ENCODE measurements at regions not wholly inside any gene's neighbourhood (a gene's known extent, or its start where the extent isn't known, plus 50 kb on each side); places are given as distances from the start of the nearest gene placed in this dataset.

- Mint-ChIP-seq H3K4me1 (ENCODE audit: low read depth, unreplicated experiment) (no peaks in the 10 kb centered on the region), H3K36me3 (ENCODE audit: insufficient read depth, unreplicated experiment) (no peaks in the 10 kb centered on the region), H3K27me3 (ENCODE audit: insufficient read depth, unreplicated experiment) (peaks cover 4% of the 10 kb centered on the region), H3K4me3 (ENCODE audit: unreplicated experiment) (no peak overlapping the region), H3K9me3 (ENCODE audit: unreplicated experiment) (peaks cover 22% of the 10 kb centered on the region), H3K27ac (ENCODE audit: unreplicated experiment) (no peak overlapping the region)
- no peaks in the 10 kb centered on the region for H3K27me3 ChIP-seq (replicated peaks; ENCODE audit: control insufficient read depth, insufficient read depth, low read length)
- ChIA-PET POLR2A (no interaction called here), CTCF (interaction anchor here (0.6 kb wide), 1 partner anchor 430 kb away, joined by 3 read pairs; no protein-coding TSS in a partner anchor)
- H3K4me1 ChIP-seq = no peaks in the 10 kb centered on the region
- no peak overlapping the region for H3K4me3 ChIP-seq (ENCODE audit: low read depth, low read length)
- BruUV-seq (replicated peaks) = no TSS peak
- DNase-seq = no peak
- no peak for TF ChIP-seq CTCF (IDR thresholded peaks at IDR 0.05; ENCODE audit: insufficient read depth in 1 of 2, low read depth in 1 of 2, low read length in 1 of 2, severe bottlenecking in 1 of 2, unreplicated experiment in 1 of 2)
- intact Hi-C loops (cut with micrococcal nuclease; ENCODE audit: unreplicated experiment) = no loop called here
- H3K36me3 ChIP-seq (ENCODE audit: control insufficient read depth, insufficient read depth, low read length) = no peaks in the 10 kb centered on the region
- no peaks in the 10 kb centered on the region; the same call in 1 of the 2 replicates for H3K9me3 ChIP-seq
These were observed 104.2 kb downstream of the EMX2 start for GRCh38 chr10:117646718-117647117.

GRCh38 chr10:117647306-117647705 is 104.8 kb downstream of the EMX2 start:
- Histone ChIP-seq H3K36me3 (ENCODE audit: control insufficient read depth, insufficient read depth, low read length) (no peaks in the 10 kb centered on the region), H3K9me3 (no peaks in the 10 kb centered on the region; the same call in 1 of the 2 replicates), H3K4me3 (ENCODE audit: low read depth, low read length) (no peak overlapping the region), H3K27me3 (replicated peaks; ENCODE audit: control insufficient read depth, insufficient read depth, low read length) (no peaks in the 10 kb centered on the region), H3K4me1 (no peaks in the 10 kb centered on the region)
- Mint-ChIP-seq H3K4me1 (ENCODE audit: low read depth, unreplicated experiment) (no peaks in the 10 kb centered on the region), H3K27ac (ENCODE audit: unreplicated experiment) (no peak overlapping the region), H3K4me3 (ENCODE audit: unreplicated experiment) (no peak overlapping the region), H3K27me3 (ENCODE audit: insufficient read depth, unreplicated experiment) (peaks cover 4% of the 10 kb centered on the region), H3K36me3 (ENCODE audit: insufficient read depth, unreplicated experiment) (no peaks in the 10 kb centered on the region), H3K9me3 (ENCODE audit: unreplicated experiment) (peaks cover 28% of the 10 kb centered on the region)
- intact Hi-C loops (cut with micrococcal nuclease; ENCODE audit: unreplicated experiment) = no loop called here
- ChIA-PET CTCF (interaction anchor here (0.6 kb wide), 1 partner anchor 431 kb away, joined by 3 read pairs; no protein-coding TSS in a partner anchor), POLR2A (no interaction called here)
- no peak for DNase-seq
- no TSS peak for BruUV-seq (replicated peaks)
- no peak for TF ChIP-seq CTCF (IDR thresholded peaks at IDR 0.05; ENCODE audit: insufficient read depth in 1 of 2, low read depth in 1 of 2, low read length in 1 of 2, severe bottlenecking in 1 of 2, unreplicated experiment in 1 of 2)

GRCh38 chr10:117651121-117651520 is 108.6 kb downstream of the EMX2 start:
- no peak overlapping the region for H3K27ac Mint-ChIP-seq (ENCODE audit: unreplicated experiment)
- H3K9me3 ChIP-seq = peaks cover 4% of the 10 kb centered on the region; the same call in 1 of the 2 replicates
- peaks cover 44% of the 10 kb centered on the region for H3K9me3 Mint-ChIP-seq (ENCODE audit: unreplicated experiment)
- H3K27me3 ChIP-seq (replicated peaks; ENCODE audit: control insufficient read depth, insufficient read depth, low read length) = no peaks in the 10 kb centered on the region
- H3K27me3 Mint-ChIP-seq (ENCODE audit: insufficient read depth, unreplicated experiment) = no peaks in the 10 kb centered on the region
- BruUV-seq (replicated peaks) = no TSS peak
- DNase-seq = no peak
- ChIA-PET POLR2A (no interaction called here), CTCF (no interaction called here)
- H3K4me1 Mint-ChIP-seq (ENCODE audit: low read depth, unreplicated experiment) = no peaks in the 10 kb centered on the region
- no peaks in the 10 kb centered on the region for H3K36me3 ChIP-seq (ENCODE audit: control insufficient read depth, insufficient read depth, low read length)
- no peaks in the 10 kb centered on the region for H3K36me3 Mint-ChIP-seq (ENCODE audit: insufficient read depth, unreplicated experiment)
- no peak overlapping the region for H3K4me3 ChIP-seq (ENCODE audit: low read depth, low read length)
- no peak overlapping the region for H3K4me3 Mint-ChIP-seq (ENCODE audit: unreplicated experiment)
- TF ChIP-seq CTCF (IDR thresholded peaks at IDR 0.05; ENCODE audit: insufficient read depth in 1 of 2, low read depth in 1 of 2, low read length in 1 of 2, severe bottlenecking in 1 of 2, unreplicated experiment in 1 of 2) = no peak
- intact Hi-C loops (cut with micrococcal nuclease; ENCODE audit: unreplicated experiment) = no loop called here
- no peaks in the 10 kb centered on the region; the same call in 1 of the 2 replicates for H3K4me1 ChIP-seq

Measured in Caco-2 (cell line).